ENCODE measurements at regions not wholly inside any gene's neighbourhood (a gene's known extent, or its start where the extent isn't known, plus 50 kb on each side); places are given as distances from the start of the nearest gene placed in this dataset.

- TF ChIP-seq, protein P1, sequence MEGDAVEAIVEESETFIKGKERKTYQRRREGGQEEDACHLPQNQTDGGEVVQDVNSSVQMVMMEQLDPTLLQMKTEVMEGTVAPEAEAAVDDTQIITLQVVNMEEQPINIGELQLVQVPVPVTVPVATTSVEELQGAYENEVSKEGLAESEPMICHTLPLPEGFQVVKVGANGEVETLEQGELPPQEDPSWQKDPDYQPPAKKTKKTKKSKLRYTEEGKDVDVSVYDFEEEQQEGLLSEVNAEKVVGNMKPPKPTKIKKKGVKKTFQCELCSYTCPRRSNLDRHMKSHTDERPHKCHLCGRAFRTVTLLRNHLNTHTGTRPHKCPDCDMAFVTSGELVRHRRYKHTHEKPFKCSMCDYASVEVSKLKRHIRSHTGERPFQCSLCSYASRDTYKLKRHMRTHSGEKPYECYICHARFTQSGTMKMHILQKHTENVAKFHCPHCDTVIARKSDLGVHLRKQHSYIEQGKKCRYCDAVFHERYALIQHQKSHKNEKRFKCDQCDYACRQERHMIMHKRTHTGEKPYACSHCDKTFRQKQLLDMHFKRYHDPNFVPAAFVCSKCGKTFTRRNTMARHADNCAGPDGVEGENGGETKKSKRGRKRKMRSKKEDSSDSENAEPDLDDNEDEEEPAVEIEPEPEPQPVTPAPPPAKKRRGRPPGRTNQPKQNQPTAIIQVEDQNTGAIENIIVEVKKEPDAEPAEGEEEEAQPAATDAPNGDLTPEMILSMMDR (IDR thresholded peaks at IDR 0.05), result no peak
- no peak for TF ChIP-seq SIN3A (IDR thresholded peaks at IDR 0.05; ENCODE audit: borderline replicate concordance, insufficient read depth, low read depth, low read length)
- no peak for TF ChIP-seq TCF7L2 (IDR thresholded peaks at IDR 0.05; ENCODE audit: low read depth, low read length)
- TF ChIP-seq REST (IDR thresholded peaks at IDR 0.05; ENCODE audit: insufficient read depth in 1 of 2, low read depth in 2 of 2, low read length in 1 of 2), result no peak
- TF ChIP-seq POLR2AphosphoS5 (IDR thresholded peaks at IDR 0.05; ENCODE audit: low read depth, low read length), result no peak
Measured at GRCh38 chr4:33746979-33747378, 2497.3 kb downstream of the ARAP2 start.

All from Panc1 (cell line).